Ovary (tissue), 3 donors: ENCODE measurements at regions not wholly inside any gene's neighbourhood (a gene's known extent, or its start where the extent isn't known, plus 50 kb on each side); places are given as distances from the start of the nearest gene placed in this dataset.

ENCODE experiments used
- EP300 ChIP-seq: sonication (generic); formaldehyde crosslinking; IDR thresholded peaks from one replicate; pipeline ENCODE4 v1.6.1; 2017; ENCODE audit warnings: antibody characterized with exemption
- POLR2A ChIP-seq: fragments of 450-650 bp; IDR thresholded peaks from one replicate; pipeline ENCODE4 v1.6.1; 2017; ENCODE audit warnings: antibody characterized with exemption, mild to moderate bottlenecking, moderate library complexity
- TF ChIP-seq, protein P1 (sequence below), 3 donors: fragments of 450-650 bp in 2 of 3; fragments of 200-600 bp in 1 of 3; IDR thresholded peaks; one replicate each; pipeline versions ENCODE4 v1.5.1 to v1.8.0; 2016 to 2022; ENCODE audit warnings: antibody characterized with exemption in 3 of 3, mild to moderate bottlenecking in 1 of 3
- donor health status: DM: no; HTN: no; CAD: no.

DNA sequence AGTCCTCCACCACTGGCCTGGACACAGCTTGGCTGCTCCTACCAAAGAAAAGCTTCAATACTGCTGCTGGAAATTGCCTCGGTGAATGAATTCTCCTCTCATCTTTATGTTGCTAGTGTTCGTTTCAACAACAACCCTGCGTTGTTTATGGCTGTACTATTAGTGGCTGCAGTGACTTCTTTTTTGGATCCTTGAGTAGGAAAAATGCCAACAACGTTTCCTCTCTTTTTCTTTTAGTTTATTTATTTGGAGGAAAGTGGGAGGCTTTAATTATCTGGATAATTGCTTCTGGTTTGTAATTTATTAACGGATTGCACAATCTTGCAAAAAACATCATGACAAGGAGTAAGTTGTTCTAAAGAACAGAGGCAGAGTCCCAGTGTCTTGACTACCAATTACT, 464.1 kb upstream of the TRAM1L1 start:
- TF ChIP-seq, protein P1, sequence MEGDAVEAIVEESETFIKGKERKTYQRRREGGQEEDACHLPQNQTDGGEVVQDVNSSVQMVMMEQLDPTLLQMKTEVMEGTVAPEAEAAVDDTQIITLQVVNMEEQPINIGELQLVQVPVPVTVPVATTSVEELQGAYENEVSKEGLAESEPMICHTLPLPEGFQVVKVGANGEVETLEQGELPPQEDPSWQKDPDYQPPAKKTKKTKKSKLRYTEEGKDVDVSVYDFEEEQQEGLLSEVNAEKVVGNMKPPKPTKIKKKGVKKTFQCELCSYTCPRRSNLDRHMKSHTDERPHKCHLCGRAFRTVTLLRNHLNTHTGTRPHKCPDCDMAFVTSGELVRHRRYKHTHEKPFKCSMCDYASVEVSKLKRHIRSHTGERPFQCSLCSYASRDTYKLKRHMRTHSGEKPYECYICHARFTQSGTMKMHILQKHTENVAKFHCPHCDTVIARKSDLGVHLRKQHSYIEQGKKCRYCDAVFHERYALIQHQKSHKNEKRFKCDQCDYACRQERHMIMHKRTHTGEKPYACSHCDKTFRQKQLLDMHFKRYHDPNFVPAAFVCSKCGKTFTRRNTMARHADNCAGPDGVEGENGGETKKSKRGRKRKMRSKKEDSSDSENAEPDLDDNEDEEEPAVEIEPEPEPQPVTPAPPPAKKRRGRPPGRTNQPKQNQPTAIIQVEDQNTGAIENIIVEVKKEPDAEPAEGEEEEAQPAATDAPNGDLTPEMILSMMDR (IDR thresholded peaks at IDR 0.05), result no peak
- TF ChIP-seq POLR2A (no peak), EP300 (no peak)
